H1 (cell line): ENCODE measurements at regions not wholly inside any gene's neighbourhood (a gene's known extent, or its start where the extent isn't known, plus 50 kb on each side); places are given as distances from the start of the nearest gene placed in this dataset.

ENCODE experiments used
- ATF2 ChIP-seq: IDR thresholded peaks from 2 replicates; pipeline ENCODE4 v1.6.1; 2012; ENCODE audit warnings: low read length, inconsistent platforms

- TF ChIP-seq ATF2 = no peak
- TF ChIP-seq, all 59 proteins: peak for 0
These were observed 431.9 kb downstream of the ADAMTS20 start (continued) for GRCh38 chr12:43120150-43120549.
